Adrenal gland (tissue), 9 donors: ENCODE measurements at regions not wholly inside any gene's neighbourhood (a gene's known extent, or its start where the extent isn't known, plus 50 kb on each side); places are given as distances from the start of the nearest gene placed in this dataset.
"Not testable (repeated sequence)": the region's sequence is repeated elsewhere in the genome, so short reads cannot be mapped to it uniquely, and the experiment has no call there.

Experiments
- DNase-seq, 7 donors: peaks; one replicate each; pipeline ENCODE4 v3.0.0-alpha.2; 2019 to 2020
- H3K27ac ChIP-seq, 5 donors: fragments of 200-600 bp; sonication (generic) in 4 of 5; 1 replicate in 3 of 5; 2 replicates in 2 of 5; pipeline versions ENCODE4 v1.5.1 to v1.8.0; 2016 to 2020; ENCODE audit warnings: mild to moderate bottlenecking in 1 of 5
- H3K27me3 ChIP-seq: fragments of 200-600 bp; 2 replicates; pipeline ENCODE4 v1.8.0; 2021
- H3K36me3 ChIP-seq, 2 donors: fragments of 200-600 bp; replicated peaks in 1 of 2; 1 replicate in 1 of 2; 2 replicates in 1 of 2; pipeline versions ENCODE4 v1.5.1 to v1.8.0; 2018 to 2022
- H3K4me1 ChIP-seq, 2 donors: fragments of 200-600 bp; replicated peaks in 1 of 2; 1 replicate in 1 of 2; 2 replicates in 1 of 2; pipeline versions ENCODE4 v1.5.1 to v1.8.0; 2018 to 2021
- H3K4me3 ChIP-seq, 4 donors: fragments of 200-600 bp; sonication (generic) in 3 of 4; one replicate each; pipeline ENCODE4 v1.5.1; 2016 to 2018
- H3K9me3 ChIP-seq, 3 donors: fragments of 200-600 bp; sonication (generic) in 1 of 3; replicated peaks in 1 of 3; 1 replicate in 2 of 3; 2 replicates in 1 of 3; pipeline versions ENCODE4 v1.5.1 to v1.8.0; 2016 to 2021
- POLR2A ChIP-seq, 2 donors: fragments of 450-650 bp; IDR thresholded peaks; one replicate each; pipeline ENCODE4 v1.6.1; 2017; ENCODE audit warnings: antibody characterized with exemption in 2 of 2, mild to moderate bottlenecking in 2 of 2, moderate library complexity in 1 of 2
- WGBS, 4 donors: extraction: QIAGEN DNeasy Blood & Tissue Kit in 2 of 4; methylation state at CpG; one replicate each; pipeline versions ENCODE4 v1.1.5 to v1.1.7; 2013 to 2017; 5-methylcytosine and 5-hydroxymethylcytosine counted together
- intact Hi-C, 2 donors: fragments of 100-400 bp; cut with DNase I; formaldehyde crosslinking; loops; one replicate each; pipeline versions ENCODE4 v1.14.1 to v1.15.0; 2022 to 2023
- TF ChIP-seq, protein P1 (sequence below), 6 experiments: fragments of 450-650 bp in 4 of 6; fragments of 200-600 bp in 2 of 6; sonication (generic) in 1 of 6; IDR thresholded peaks; 1 replicate in 5 of 6; 2 replicates in 1 of 6; pipeline versions ENCODE4 v1.5.1 to v1.8.0; 2016 to 2021; ENCODE audit warnings: antibody characterized with exemption in 6 of 6, mild to moderate bottlenecking in 2 of 6, moderate library complexity in 1 of 6
- donor health status: healthy with polysubstance abuse.
- donor health status: Bipolar disorder and iron deficiency.
- donor health status: DM: yes; HTN: yes; CAD: no.
- donor health status: DM: no; HTN: no; CAD: no.
- donor health status: DM: no; HTN: no; CAD: no.

DNA sequence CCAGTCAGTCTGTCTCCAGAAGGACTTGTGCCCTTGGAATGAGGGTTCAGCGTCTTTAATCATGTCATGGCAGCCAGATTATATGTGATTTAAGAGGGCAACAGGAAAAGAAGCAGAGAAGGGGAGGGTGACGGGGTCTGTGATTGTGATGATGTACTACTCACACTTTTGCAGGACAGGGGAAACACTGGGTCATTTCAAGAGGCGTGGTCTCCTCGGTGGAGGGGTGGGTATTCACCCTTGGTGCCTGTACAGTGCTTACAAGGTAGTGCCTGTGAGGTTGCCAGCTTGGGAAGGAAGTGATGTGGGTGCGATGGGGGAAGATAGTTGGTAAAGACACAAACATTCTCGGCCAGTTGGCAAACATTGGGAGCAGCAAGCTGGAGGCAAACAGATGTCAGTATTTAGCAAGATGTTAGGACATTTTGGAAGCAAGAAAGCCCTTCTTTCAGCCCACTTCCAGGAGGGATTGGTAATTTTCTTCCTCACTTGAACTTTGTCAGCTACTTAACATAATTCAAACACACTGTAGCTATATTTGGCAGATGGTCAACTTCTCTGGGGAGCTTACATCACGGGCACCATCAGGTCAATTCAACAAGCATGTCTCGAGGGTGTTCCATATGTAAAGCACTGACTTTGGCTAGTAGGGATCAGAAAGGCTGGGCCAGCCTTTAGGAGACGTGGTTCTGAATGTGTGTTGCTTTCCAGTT, 71.4 kb upstream of the ROPN1 start:
- peak; percentile 45 to 80 (median 64) for DNase-seq
- Histone ChIP-seq H3K4me3 (no peak overlapping the region), H3K27ac (peak overlapping the region in 1 of 5 donors; percentile 23), H3K27me3 (no peaks in the 10 kb centered on the region), H3K4me1 (peaks cover 7 to 20% of the 10 kb centered on the region in 2 donors), H3K36me3 (no peaks in the 10 kb centered on the region), H3K9me3 (no peaks in the 10 kb centered on the region)
- 34 to 49% (median 43%) methylated on average over 9 of the region's 9 CpGs for WGBS, 4 donors
- TF ChIP-seq, protein P1, sequence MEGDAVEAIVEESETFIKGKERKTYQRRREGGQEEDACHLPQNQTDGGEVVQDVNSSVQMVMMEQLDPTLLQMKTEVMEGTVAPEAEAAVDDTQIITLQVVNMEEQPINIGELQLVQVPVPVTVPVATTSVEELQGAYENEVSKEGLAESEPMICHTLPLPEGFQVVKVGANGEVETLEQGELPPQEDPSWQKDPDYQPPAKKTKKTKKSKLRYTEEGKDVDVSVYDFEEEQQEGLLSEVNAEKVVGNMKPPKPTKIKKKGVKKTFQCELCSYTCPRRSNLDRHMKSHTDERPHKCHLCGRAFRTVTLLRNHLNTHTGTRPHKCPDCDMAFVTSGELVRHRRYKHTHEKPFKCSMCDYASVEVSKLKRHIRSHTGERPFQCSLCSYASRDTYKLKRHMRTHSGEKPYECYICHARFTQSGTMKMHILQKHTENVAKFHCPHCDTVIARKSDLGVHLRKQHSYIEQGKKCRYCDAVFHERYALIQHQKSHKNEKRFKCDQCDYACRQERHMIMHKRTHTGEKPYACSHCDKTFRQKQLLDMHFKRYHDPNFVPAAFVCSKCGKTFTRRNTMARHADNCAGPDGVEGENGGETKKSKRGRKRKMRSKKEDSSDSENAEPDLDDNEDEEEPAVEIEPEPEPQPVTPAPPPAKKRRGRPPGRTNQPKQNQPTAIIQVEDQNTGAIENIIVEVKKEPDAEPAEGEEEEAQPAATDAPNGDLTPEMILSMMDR (IDR thresholded peaks at IDR 0.05), result no peak
- no peak for TF ChIP-seq POLR2A (IDR thresholded peaks at IDR 0.05)
- intact Hi-C loops, result no loop called here

DNA sequence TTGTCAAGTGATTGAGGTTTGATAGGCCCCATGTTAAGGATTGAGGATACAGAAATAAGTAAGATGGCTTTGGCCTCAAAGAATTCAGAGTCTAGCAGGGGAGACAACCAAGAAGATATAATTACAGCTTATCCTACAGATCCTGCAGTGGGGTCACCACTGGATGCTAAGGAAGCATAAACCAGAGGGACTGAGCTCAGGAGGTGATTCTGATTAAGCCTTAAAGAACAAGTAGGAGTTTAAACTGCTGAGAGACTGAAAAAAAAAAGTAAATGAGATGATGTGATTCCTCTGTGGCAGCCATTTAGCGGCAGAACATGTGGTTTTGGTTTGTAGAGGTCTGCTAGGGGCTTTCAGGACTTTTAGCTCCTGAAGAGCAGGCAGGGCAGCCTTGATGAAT, 72.1 kb upstream of the ROPN1 start:
- H3K4me1 ChIP-seq, result peaks cover 7 to 20% of the 10 kb centered on the region in 2 donors
- H3K27ac ChIP-seq, result no peak overlapping the region
- WGBS, 4 donors, result 90 to 92% (median 91%) methylated on average over 1 of the region's 1 CpG
- no peaks in the 10 kb centered on the region for H3K27me3 ChIP-seq
- H3K9me3 ChIP-seq, result no peaks in the 10 kb centered on the region
- no peaks in the 10 kb centered on the region for H3K36me3 ChIP-seq
- H3K4me3 ChIP-seq, result no peak overlapping the region
- TF ChIP-seq, protein P1 (IDR thresholded peaks at IDR 0.05), result no peak
- no peak for TF ChIP-seq POLR2A (IDR thresholded peaks at IDR 0.05)
- no peak for DNase-seq
- intact Hi-C loops, result no loop called here

DNA sequence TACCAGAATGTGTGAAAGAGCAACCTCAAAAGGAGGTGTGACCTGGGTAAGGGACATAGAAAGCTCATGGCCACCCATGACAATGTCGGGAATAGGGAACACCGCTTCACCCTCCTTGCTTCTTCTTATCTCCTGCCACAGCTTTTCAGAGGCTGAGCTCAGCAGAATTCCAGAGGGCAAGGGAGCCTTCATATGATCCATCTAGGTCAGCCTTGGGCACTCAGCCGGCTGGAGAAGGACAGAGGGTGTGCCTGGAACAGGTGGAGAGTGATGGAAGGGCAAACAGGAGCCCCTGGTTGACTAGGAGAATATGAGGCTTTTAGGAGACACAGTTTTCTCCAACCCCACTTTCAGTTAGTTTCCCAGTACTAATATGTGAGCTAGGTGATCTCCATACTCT, 74.6 kb upstream of the ROPN1 start:
- H3K9me3 ChIP-seq, H3K36me3 ChIP-seq, H3K27me3 ChIP-seq, H3K27ac ChIP-seq, intact Hi-C loops, H3K4me3 ChIP-seq: not testable (repeated sequence)
- peaks cover 9 to 30% of the 10 kb centered on the region in 2 donors for H3K4me1 ChIP-seq
- DNase-seq, result peak in 2 of 7 donors; percentile 10 to 34
- WGBS, 4 donors, result 29 to 65% (median 60%) methylated on average over 3 of the region's 3 CpGs

DNA sequence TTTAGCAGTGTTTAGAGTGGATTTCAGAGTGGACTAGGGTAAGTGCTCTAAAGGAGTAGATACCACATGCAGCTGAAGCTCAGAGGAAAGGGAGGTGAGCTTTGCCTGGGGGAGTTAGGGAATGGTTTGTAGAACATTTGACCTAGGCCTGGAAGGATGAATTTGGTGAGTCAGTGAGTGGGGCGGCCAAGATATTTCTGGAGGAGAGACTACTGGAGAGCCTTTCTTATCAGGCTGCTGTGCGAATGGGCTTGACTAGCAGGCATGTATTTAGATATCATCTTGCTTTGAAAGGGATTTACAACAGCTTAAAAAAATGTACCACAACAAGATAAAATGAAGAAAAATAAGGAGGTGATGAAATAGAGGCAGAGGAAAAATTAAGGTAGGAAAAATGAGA, 77.8 kb upstream of the ROPN1 start:
- Histone ChIP-seq H3K4me1 (peaks cover 5 to 17% of the 10 kb centered on the region in 2 donors), H3K27ac (peak overlapping the region in 2 of 5 donors; percentile 19 to 62)
- H3K4me3 ChIP-seq, intact Hi-C loops, H3K9me3 ChIP-seq, H3K27me3 ChIP-seq, H3K36me3 ChIP-seq: not testable (repeated sequence)
- DNase-seq, result peak; percentile 52 to 80 (median 75)
- WGBS, 4 donors, result 34 to 41% (median 38%) methylated on average over 2 of the region's 2 CpGs

DNA sequence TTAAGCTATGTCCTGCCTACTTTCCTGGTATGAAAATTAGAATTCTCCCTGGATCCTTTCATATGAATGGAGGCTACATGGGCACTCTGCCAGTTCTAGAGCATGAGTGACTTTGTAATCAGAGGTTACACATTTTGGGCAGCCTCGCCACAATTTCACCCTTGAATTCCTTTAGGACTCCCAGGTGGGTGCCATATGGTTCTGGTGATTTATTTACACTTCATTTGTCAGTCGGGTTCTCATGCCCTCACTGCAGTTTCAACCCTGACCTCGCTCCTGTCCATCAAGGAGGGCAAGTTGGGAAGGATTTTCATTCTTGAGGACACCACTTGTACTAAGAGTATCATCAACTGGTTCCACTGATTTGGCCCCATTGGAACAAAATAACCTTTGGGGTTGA, 83.2 kb upstream of the ROPN1 start:
- 51 to 63% (median 59%) methylated on average over 3 of the region's 3 CpGs for WGBS, 4 donors
- H3K36me3 ChIP-seq, H3K4me3 ChIP-seq, H3K9me3 ChIP-seq, DNase-seq, H3K27me3 ChIP-seq: not testable (repeated sequence)
- intact Hi-C loops, result loop anchor here in 1 of 2 donors (5.0 kb wide), 1 partner anchor 43 kb away; the partner anchor contains the start of gene KALRN
- Histone ChIP-seq H3K27ac (peak overlapping the region in 3 of 5 donors; percentile 39 to 78 (median 68)), H3K4me1 (peaks cover 16 to 18% of the 10 kb centered on the region in 2 donors)

DNA sequence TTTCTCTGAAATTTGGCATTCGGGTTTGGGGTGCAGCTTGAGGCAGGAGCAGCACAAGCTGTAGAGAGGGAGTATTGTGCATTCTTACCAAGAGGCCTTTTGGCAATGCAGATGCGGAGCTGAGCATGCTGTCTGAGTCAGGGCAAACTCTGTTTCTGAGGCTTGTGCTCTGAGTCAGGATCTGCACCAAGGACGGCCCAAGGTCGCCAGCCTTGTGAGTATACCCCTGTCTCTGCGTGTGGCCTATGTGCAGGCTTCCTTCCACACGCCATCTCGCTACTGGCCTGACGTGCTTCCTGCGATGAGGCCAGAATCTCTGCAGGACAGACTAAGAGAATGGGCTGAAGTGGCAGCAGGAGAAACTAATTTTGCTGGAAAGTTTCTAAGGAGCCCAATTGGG, 83.8 kb upstream of the ROPN1 start:
- no peaks in the 10 kb centered on the region for H3K27me3 ChIP-seq
- no peak overlapping the region for H3K4me3 ChIP-seq
- peak overlapping the region in 3 of 5 donors; percentile 39 to 78 (median 68) for H3K27ac ChIP-seq
- TF ChIP-seq, protein P1 (IDR thresholded peaks at IDR 0.05), result no peak
- TF ChIP-seq POLR2A (IDR thresholded peaks at IDR 0.05), result peak in 1 of 2 donors; percentile 31
- WGBS, 4 donors, result 39 to 74% (median 52%) methylated on average over 4 to 9 of the region's 9 CpGs
- H3K36me3 ChIP-seq, result no peaks in the 10 kb centered on the region
- peaks cover 16 to 17% of the 10 kb centered on the region in 2 donors for H3K4me1 ChIP-seq
- no peaks in the 10 kb centered on the region for H3K9me3 ChIP-seq
- DNase-seq, result peak; percentile 82 to 95 (median 91)
- intact Hi-C loops, result loop anchor here in 1 of 2 donors (5.0 kb wide), 1 partner anchor 43 kb away; the partner anchor contains the start of gene KALRN
